NCI-H1092 treated with DMSO at 0.1 percent for 48 hours (cell line): ENCODE measurements at regions not wholly inside any gene's neighbourhood (a gene's known extent, or its start where the extent isn't known, plus 50 kb on each side); places are given as distances from the start of the nearest gene placed in this dataset.

ENCODE experiments used
- DNase-seq: peaks from one replicate; lab custom pipeline; 2025; lab: John Stamatoyannopoulos, UW

DNA sequence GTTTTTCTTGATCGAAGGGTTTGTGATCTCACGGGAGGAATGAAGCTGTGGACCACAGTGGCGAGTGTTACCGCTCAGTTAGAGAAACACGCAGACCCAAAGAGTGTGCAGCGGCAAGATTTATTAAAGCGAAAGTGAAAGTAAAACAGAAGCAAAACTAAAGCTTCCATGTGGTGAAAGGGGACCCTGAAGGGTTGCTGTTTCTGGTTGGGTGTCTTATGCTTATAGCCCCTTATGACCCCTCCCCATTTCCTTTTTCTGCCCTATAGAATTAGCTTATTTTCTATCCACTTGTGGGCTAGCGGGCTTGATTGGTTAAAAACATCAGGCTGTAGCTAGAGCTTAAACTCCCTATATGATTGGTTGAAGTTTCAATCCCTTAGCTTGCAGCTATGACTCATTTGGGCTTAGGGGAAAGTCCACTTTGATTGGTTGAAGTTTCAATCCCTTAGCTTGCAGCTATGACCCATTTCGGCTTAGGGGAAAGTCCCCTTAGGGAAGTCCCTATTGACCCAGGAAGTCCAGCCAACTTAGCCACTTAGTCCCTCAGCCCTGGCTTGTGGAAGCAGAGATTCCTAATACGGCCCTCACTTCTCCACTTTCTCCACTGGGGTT, 171.2 kb upstream of the NWD2 start:
- DNase-seq = no peak

- no peak for DNase-seq
These were observed 161.6 kb upstream of the NWD2 start for GRCh38 chr4:37082912-37083311.

DNA sequence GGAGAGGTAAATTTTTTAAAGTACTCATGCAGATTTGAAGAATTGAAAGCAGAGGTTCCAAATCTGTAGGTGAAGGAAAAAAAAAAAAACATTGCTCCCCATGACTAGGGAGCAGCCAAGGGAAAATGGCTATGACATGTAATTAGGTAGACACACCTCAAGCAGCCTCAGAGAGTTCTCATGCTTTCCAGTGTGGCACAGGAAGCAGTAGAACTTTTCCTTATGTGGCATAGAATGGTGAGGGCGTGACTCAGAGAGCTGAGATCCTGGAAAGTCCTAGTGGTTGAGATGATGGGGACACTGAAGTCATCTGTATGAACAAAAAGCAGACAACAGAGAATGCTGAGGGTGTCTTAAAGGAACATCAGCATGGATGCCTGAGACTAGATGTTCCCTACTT, 148.6 kb upstream of the NWD2 start:
- DNase-seq = no peak

DNA sequence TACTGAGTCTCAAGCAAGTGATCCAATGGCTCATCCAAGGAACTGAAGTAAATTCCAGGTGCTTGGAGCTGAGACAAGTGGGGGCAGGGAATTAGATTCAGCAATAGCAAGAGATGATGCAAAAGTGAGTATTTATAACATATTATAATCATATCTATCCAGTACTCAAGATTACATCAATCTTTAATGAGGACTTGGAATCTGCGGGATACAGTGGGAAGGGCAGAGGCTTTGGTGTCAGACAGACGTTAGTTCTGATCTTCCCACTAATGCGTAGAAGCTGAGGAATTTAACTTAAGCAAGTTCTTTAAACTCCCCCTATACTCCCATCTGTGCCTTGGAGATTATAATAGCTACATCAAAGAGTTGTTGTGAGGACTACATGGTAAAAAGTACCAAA, 143.4 kb upstream of the NWD2 start:
- DNase-seq = no peak

DNA sequence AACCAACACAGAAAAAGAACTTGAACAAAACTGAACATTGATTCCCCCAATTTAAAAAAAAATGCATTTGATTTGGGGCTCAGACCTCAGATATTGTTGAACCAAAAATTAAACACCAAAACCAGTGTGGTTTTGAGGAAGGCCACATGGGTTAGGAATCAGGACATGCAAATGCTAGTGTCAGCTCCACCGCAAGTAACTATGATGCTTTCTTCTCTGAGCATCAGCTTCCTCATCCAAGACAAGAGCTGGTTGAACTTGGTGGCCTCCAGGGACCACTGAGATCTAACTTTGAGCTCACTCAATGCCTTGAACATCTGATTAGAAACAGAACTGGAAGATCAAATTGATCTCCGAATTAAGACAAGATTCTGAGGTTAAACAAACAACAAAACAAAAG, 142.9 kb upstream of the NWD2 start:
- DNase-seq = no peak

GRCh38 chr4:37109756-37110155, 134.8 kb upstream of the NWD2 start:
- DNase-seq = no peak

DNA sequence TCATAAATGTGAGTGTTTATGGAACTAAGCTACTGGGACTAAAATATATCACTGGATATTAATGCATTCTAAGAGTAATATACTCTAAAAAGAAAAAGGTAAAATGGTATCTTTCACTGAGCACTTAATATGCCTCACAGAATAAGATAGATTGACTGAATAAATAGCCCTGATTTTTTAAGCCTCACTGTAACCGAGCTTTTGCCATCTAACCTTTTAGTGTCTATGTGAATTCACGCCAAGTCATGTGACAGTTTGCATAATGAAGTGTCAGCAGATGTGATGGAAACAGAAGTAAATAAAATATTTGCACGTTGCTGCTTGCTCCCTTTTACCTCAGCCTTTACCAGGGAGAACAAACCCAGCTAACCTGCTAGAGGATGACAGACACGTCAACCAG, 119.7 kb upstream of the NWD2 start:
- no peak for DNase-seq

DNA sequence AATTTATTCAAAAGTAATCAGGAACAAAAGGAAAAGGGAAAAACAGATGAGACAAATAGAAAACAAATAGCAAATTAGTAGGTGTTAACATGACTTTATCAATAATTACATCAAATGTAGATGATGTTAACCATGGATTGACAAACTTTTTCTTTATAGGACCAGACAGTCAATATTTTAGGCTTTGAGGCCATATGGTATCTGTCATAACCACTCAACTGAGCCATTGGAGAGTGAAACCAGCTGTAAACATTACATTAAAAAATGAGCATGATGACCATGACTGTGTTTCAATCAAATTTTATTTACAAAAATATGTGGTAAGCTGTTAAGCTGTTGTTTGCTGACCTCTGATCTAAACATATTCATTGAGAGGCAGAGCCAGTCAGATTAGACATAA, 118.5 kb upstream of the NWD2 start:
- DNase-seq = no peak

GRCh38 chr4:37130465-37130864, 114.1 kb upstream of the NWD2 start:
- DNase-seq = no peak

DNA sequence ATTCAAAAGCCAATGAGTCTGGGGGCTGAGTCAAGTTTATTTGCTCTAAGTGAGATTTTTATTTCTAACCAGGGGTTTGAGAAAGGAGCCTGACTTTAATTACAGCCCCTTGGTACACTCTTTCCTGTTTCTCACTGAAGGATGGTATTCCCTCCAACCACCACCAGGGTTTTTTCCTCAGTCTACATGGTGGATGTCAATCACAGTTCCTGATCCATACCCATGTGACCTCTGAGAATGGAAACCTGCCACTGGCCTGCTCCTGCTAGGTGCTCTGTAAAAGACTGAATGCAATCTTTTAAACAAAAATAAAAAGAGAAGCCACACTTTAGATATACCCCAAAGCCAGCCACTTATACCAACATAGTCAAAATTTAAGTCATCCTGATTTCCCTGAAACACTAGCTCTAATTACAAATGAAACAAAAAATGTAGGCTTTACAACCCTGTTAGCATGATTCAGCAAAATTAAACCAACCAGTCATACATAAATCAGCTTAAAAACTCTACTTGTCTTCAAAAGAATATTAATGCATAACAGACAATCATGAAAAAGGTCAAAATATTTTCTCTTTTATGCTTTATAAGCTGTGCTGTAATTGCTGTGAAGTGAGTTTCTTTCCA, 112.1 kb upstream of the NWD2 start:
- DNase-seq = no peak

DNA sequence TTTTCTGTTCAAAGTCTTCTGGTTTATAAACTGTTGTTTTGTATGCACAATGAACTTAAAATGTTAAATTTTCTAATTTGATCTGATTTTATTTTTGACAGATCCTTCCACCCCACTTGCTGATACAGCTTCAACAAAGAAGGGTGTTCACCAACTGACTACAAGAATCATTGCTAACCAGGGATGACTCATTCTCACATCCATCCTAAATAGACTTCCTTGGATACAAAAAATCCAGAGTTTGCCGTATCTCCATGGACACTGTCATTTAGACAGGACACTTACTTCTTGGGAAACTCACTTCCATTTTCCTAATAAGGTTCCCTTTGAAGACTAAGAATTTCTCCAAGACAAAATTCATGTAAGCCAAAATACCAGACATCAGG, 111.6 kb upstream of the NWD2 start:
- no peak for DNase-seq

DNA sequence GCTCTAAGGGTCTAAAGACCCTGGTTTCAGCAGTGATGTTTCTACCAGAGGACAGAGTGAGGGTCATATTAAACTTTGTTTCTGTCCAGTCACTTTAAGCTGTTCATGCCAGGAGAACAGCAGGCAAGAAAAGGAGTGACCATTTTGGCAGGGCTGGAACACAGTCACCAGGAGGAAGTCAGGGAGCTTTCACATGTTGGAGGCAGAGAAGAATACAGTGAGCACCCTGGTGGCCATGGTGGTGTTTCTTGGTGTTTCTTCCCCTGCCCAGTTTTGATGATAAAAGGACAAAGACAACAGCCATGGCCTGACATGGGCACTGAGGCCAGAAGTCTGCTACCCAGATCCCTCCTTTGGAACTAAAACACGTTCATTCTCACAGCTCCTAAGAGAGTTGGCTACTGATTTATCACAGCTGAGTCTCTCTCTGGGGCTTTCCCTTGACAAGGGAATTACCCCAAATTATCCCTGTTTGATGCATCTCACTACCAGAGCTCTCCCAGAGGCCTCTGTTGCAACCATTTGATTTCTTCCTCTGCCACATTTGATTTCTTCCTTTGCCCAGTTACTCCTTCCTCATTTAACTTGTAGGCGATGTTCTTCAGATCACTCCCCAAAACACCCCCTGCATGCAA, 106.4 kb upstream of the NWD2 start:
- no peak for DNase-seq

- no peak for DNase-seq
These were observed 105.8 kb upstream of the NWD2 start for GRCh38 chr4:37138789-37139188.

- no peak for DNase-seq
These were observed 104.6 kb upstream of the NWD2 start for GRCh38 chr4:37139987-37140386.

DNA sequence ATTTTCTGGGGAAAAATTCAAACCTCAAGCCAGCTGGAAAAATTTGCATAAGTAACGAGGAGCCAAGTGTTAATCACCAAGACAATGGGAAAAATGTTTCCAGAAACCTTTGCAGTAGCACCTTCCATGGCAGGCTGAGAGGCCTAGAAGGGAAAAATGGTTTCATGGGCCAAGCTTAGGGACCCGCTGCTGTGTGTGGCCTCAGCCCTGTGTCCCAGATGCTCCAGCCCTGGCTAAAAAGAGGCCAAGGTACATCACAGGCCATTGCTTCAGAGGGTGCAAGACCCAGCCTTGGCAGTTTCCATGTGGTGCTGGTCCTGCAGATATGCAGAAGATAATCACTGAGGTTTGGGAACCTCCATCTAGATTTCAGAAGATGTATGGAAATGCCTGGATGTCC, 98.3 kb upstream of the NWD2 start:
- DNase-seq = no peak

- DNase-seq = no peak
These were observed 86.9 kb upstream of the NWD2 start for GRCh38 chr4:37157476-37158167.

- DNase-seq = no peak
These were observed 83.9 kb upstream of the NWD2 start for GRCh38 chr4:37160653-37161052.

- no peak for DNase-seq
These were observed 78.7 kb upstream of the NWD2 start for GRCh38 chr4:37165844-37166243.

GRCh38 chr4:37169956-37170355, 74.6 kb upstream of the NWD2 start:
- no peak for DNase-seq

GRCh38 chr4:37188100-37188499, 56.4 kb upstream of the NWD2 start:
- DNase-seq = no peak
